GM12878 (cell line): ENCODE measurements at regions not wholly inside any gene's neighbourhood (a gene's known extent, or its start where the extent isn't known, plus 50 kb on each side); places are given as distances from the start of the nearest gene placed in this dataset.

Source experiments
- ATAC-seq: fragments of 200-7000 bp; cut with Tn5 transposase; 3 replicates; pipeline ENCODE4 v1.9.1; 2020; ENCODE audit warnings: mild to moderate bottlenecking, moderate library complexity
- BruUV-seq: library from RNA; stranded (reverse); fragments of 400-500 nt; replicated peaks from 2 replicates; lab custom pipeline; 2021; lab: Mats Ljungman, UMichigan
- CTCF ChIA-PET: fragments of 300-600 bp; sonication (Branson Sonifier 250); formaldehyde crosslinking; extraction: SDS; loops from one replicate; lab custom pipeline; 2021; ENCODE audit warnings: inconsistent platforms; lab: Yijun Ruan, JAX
- POLR2A ChIA-PET: fragments of 350-600 bp; formaldehyde crosslinking; extraction: SDS; loops from one replicate; lab custom pipeline; 2021; ENCODE audit warnings: inconsistent platforms; lab: Charles Lee
- RAD21 ChIA-PET: fragments of 300-600 bp; sonication (Branson Sonifier 250); formaldehyde crosslinking; loops from one replicate; lab custom pipeline; 2023; ENCODE audit warnings: antibody characterized with exemption; ENCODE audit not compliant: unreplicated experiment; lab: Charles Lee
- SMC1A ChIA-PET: fragments of 300-600 bp; sonication (Branson Sonifier 250); formaldehyde crosslinking; loops from one replicate; lab custom pipeline; 2023; ENCODE audit not compliant: unreplicated experiment, uncharacterized antibody; lab: Charles Lee
- DNase-seq: peaks from one replicate; pipeline ENCODE4 v3.0.0-alpha.2; 2011; ENCODE audit warnings: low read depth, low spot score
- FAIRE-seq: peaks from 3 replicates; lab custom pipeline; 2011; peaks lifted over from hg19 to GRCh38; lab: Jason Lieb, UNC
- H2AFZ ChIP-seq: 2 replicates; pipeline ENCODE4 v1.6.0; 2011; ENCODE audit warnings: low read depth, low read length, control low read depth; ENCODE audit not compliant: control insufficient read depth
- H3K27ac ChIP-seq: 2 replicates; pipeline ENCODE4 v1.5.1; 2011; ENCODE audit warnings: control low read depth; ENCODE audit not compliant: control insufficient read depth, insufficient read depth
- H3K27me3 ChIP-seq, 2 experiments: replicated peaks in 1 of 2; 2 replicates each; pipeline versions ENCODE4 v1.6.0 to v1.6.1; 2011; ENCODE audit warnings: low read length in 1 of 2; ENCODE audit not compliant: control insufficient read depth in 2 of 2, insufficient read depth in 2 of 2
- H3K36me3 ChIP-seq, 2 experiments: 2 replicates each; pipeline ENCODE4 v1.5.1; 2011; ENCODE audit warnings: low read length in 1 of 2; ENCODE audit not compliant: control insufficient read depth in 2 of 2, insufficient read depth in 2 of 2
- H3K4me1 ChIP-seq: 2 replicates; pipeline ENCODE4 v1.6.1; 2011; ENCODE audit warnings: mild to moderate bottlenecking, low read length, moderate library complexity, mixed read lengths; ENCODE audit not compliant: control insufficient read depth, insufficient read depth
- H3K4me2 ChIP-seq: 2 replicates; pipeline ENCODE4 v1.6.0; 2011; ENCODE audit warnings: control low read depth; ENCODE audit not compliant: control insufficient read depth, insufficient read depth
- H3K4me3 ChIP-seq: fragments of 200-600 bp; sonication (generic); 2 replicates; pipeline ENCODE4 v1.5.1; 2016
- H3K79me2 ChIP-seq: 2 replicates; pipeline ENCODE4 v1.6.0; 2011; ENCODE audit warnings: low read length; ENCODE audit not compliant: control insufficient read depth, insufficient read depth
- H3K9ac ChIP-seq: 2 replicates; pipeline ENCODE4 v1.8.0; 2011; ENCODE audit warnings: low read length, control low read depth, mixed read lengths; ENCODE audit not compliant: control insufficient read depth, insufficient read depth
- H3K9me3 ChIP-seq: replicated peaks from 3 replicates; pipeline ENCODE4 v1.5.1; 2011; ENCODE audit warnings: mild to moderate bottlenecking, low read length; ENCODE audit not compliant: control insufficient read depth, insufficient read depth
- H4K20me1 ChIP-seq: 2 replicates; pipeline ENCODE4 v1.6.0; 2011; ENCODE audit not compliant: control insufficient read depth, insufficient read depth
- BCLAF1 ChIP-seq: fragments of 450-650 bp; IDR thresholded peaks from 2 replicates; pipeline ENCODE4 v1.6.1; 2017; ENCODE audit warnings: antibody characterized with exemption, mild to moderate bottlenecking, moderate library complexity
- CHD2 ChIP-seq: IDR thresholded peaks from 2 replicates; pipeline ENCODE4 v1.6.1; 2011; ENCODE audit warnings: low read depth, low read length, improper control_type of control experiment, borderline replicate concordance
- HDAC2 ChIP-seq: fragments of 200-600 bp; sonication (generic); IDR thresholded peaks from 2 replicates; pipeline ENCODE4 v1.6.1; 2017
- KDM1A ChIP-seq: fragments of 200-600 bp; sonication (generic); IDR thresholded peaks from 2 replicates; pipeline ENCODE4 v1.6.1; 2016; ENCODE audit warnings: borderline replicate concordance
- NRF1 ChIP-seq: conservative IDR thresholded peaks from 2 replicates; pipeline ENCODE4 v1.6.1; 2011; ENCODE audit warnings: mild to moderate bottlenecking, low read depth, low read length, improper control_type of control experiment
- POLR2A ChIP-seq: IDR thresholded peaks from 2 replicates; pipeline ENCODE4 v1.6.1; 2011; ENCODE audit warnings: low read depth, mild to moderate bottlenecking, low read length
- PRDM15 ChIP-seq: fragments of 450-650 bp; formaldehyde crosslinking; IDR thresholded peaks from 2 replicates; pipeline ENCODE4 v1.4.0; 2020; ENCODE audit warnings: mild to moderate bottlenecking, moderate library complexity
- RAD21 ChIP-seq: IDR thresholded peaks from 2 replicates; pipeline ENCODE4 v1.6.1; 2011; ENCODE audit warnings: mild to moderate bottlenecking, low read depth, low read length, moderate library complexity; ENCODE audit not compliant: insufficient read depth
- RB1 ChIP-seq: fragments of 450-650 bp; formaldehyde crosslinking; IDR thresholded peaks from 2 replicates; pipeline ENCODE4 v1.6.1; 2017; ENCODE audit warnings: mild to moderate bottlenecking, borderline replicate concordance
- RELA ChIP-seq: fragments of 450-650 bp; IDR thresholded peaks from 2 replicates; pipeline ENCODE4 v1.8.0; 2014; ENCODE audit warnings: borderline replicate concordance; ENCODE audit not compliant: partially characterized antibody
- RFX5 ChIP-seq: IDR thresholded peaks from 2 replicates; pipeline ENCODE4 v1.6.1; 2011; ENCODE audit warnings: low read depth, low read length, improper control_type of control experiment
- SUPT20H ChIP-seq: IDR thresholded peaks from 2 replicates; pipeline ENCODE4 v1.6.1; 2011; ENCODE audit warnings: low read depth, mild to moderate bottlenecking, low read length, moderate library complexity, borderline replicate concordance; ENCODE audit not compliant: control insufficient read depth
- TARDBP ChIP-seq: IDR thresholded peaks from 2 replicates; pipeline ENCODE4 v1.6.1; 2016; ENCODE audit warnings: borderline replicate concordance
- ZBTB4 ChIP-seq: fragments of 450-650 bp; formaldehyde crosslinking; IDR thresholded peaks from 2 replicates; pipeline ENCODE4 v1.4.0; 2022; ENCODE audit warnings: mild to moderate bottlenecking, moderate library complexity
- ZNF24 ChIP-seq: fragments of 450-650 bp; IDR thresholded peaks from 2 replicates; pipeline ENCODE4 v1.6.1; 2017; ENCODE audit warnings: antibody characterized with exemption, mild to moderate bottlenecking
- ZZZ3 ChIP-seq: IDR thresholded peaks from 2 replicates; pipeline ENCODE4 v1.6.1; 2011; ENCODE audit warnings: low read depth; ENCODE audit not compliant: control insufficient read depth, insufficient read length
- WGBS: methylation state at CpG from one replicate; pipeline ENCODE4 v1.1.6; 2016; ENCODE audit warnings: low lambda C conversion rate; ENCODE audit not compliant: insufficient replicate concordance, insufficient coverage; ENCODE audit errors: missing lambda C conversion rate; 5-methylcytosine and 5-hydroxymethylcytosine counted together
- in situ Hi-C: fragments of 300-500 bp; cut with MboI; formaldehyde crosslinking; loops from 9 replicates; pipeline ENCODE4 v1.14.3; 2018; ENCODE audit warnings: mixed read lengths
- intact Hi-C: fragments of 100-400 bp; cut with micrococcal nuclease; formaldehyde crosslinking; loops from one replicate; pipeline ENCODE4 v1.14.2; 2022; ENCODE audit not compliant: unreplicated experiment

- no peak for ATAC-seq
- Histone ChIP-seq H3K4me1 (no peaks in the 10 kb centered on the region), H3K27me3 (no peaks in the 10 kb centered on the region), H2AFZ (no peak overlapping the region), H3K9me3 (no peaks in the 10 kb centered on the region), H4K20me1 (no peaks in the 10 kb centered on the region), H3K79me2 (no peaks in the 10 kb centered on the region), H3K27ac (no peak overlapping the region), H3K4me3 (no peak overlapping the region), H3K36me3 (no peaks in the 10 kb centered on the region), H3K4me2 (no peak overlapping the region), H3K9ac (no peak overlapping the region)
- 30% methylated on average over 2 of the region's 2 CpGs for WGBS
- ChIA-PET RAD21 (no interaction called here), POLR2A (no interaction called here), CTCF (interaction anchor here (0.6 to 1.3 kb wide), 3 partner anchors 10 to 425 kb away, joined by 3 to 4 read pairs (median 3); no protein-coding TSS in a partner anchor), SMC1A (no interaction called here)
- BruUV-seq = no TSS peak
- intact Hi-C loops = no loop called here
- FAIRE-seq = no peak
- DNase-seq = no peak
- in situ Hi-C loops = no loop called here
- no peak for TF ChIP-seq ZNF24
- TF ChIP-seq BCLAF1 = no peak
- TF ChIP-seq ZBTB4 (CRISPR knock-in tag) = no peak
- no peak for TF ChIP-seq RFX5
- no peak for TF ChIP-seq RAD21
- TF ChIP-seq KDM1A = no peak
- TF ChIP-seq POLR2A = no peak
- no peak for TF ChIP-seq ZZZ3
- TF ChIP-seq NRF1 = no peak
- no peak for TF ChIP-seq RB1
- no peak for TF ChIP-seq TARDBP
- no peak for TF ChIP-seq CHD2
- TF ChIP-seq HDAC2 = no peak
- TF ChIP-seq RELA = no peak
- TF ChIP-seq PRDM15 (CRISPR knock-in tag) = no peak
- no peak for TF ChIP-seq SUPT20H
Observed at GRCh38 chr1:208688656-208689315, 444.6 kb upstream of the PLXNA2 start.
